Fibroblast of pulmonary artery (primary cell): ENCODE measurements at regions not wholly inside any gene's neighbourhood (a gene's known extent, or its start where the extent isn't known, plus 50 kb on each side); places are given as distances from the start of the nearest gene placed in this dataset.

Experiments
- DNase-seq: peaks from one replicate; pipeline ENCODE4 v3.0.0-alpha.2; 2010; ENCODE audit warnings: low read depth
- H3K4me3 ChIP-seq: replicated peaks from 2 replicates; pipeline ENCODE4 v1.5.1; 2011; ENCODE audit warnings: low read depth, mild to moderate bottlenecking, control low read depth, low read length, moderate library complexity
- TF ChIP-seq, protein P1 (sequence below): IDR thresholded peaks from 2 replicates; pipeline ENCODE4 v1.5.1; 2011; ENCODE audit warnings: mild to moderate bottlenecking, control low read depth, low read length, inconsistent platforms; ENCODE audit errors: missing control alignments

DNA sequence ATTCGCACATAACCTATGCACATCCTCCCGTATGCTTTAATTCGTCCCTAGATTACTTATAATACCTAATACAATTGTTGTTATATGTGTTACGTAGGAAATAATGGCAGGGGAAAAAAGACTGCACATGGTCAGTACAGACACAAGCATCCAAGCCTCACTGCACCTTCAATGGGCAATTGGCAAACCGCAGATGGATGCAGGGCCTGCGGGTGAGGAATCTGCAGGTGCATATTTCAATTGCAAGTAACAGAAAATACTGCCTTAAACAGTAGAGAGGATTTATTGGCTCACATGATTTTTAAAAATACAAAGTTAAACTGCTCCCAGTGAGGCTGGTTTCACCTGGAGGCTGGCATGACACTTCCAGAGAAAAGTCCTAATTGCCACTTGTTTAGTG lies 142.1 kb upstream of the MLN start:
- no peak for DNase-seq
- TF ChIP-seq, protein P1, sequence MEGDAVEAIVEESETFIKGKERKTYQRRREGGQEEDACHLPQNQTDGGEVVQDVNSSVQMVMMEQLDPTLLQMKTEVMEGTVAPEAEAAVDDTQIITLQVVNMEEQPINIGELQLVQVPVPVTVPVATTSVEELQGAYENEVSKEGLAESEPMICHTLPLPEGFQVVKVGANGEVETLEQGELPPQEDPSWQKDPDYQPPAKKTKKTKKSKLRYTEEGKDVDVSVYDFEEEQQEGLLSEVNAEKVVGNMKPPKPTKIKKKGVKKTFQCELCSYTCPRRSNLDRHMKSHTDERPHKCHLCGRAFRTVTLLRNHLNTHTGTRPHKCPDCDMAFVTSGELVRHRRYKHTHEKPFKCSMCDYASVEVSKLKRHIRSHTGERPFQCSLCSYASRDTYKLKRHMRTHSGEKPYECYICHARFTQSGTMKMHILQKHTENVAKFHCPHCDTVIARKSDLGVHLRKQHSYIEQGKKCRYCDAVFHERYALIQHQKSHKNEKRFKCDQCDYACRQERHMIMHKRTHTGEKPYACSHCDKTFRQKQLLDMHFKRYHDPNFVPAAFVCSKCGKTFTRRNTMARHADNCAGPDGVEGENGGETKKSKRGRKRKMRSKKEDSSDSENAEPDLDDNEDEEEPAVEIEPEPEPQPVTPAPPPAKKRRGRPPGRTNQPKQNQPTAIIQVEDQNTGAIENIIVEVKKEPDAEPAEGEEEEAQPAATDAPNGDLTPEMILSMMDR: no peak
- H3K4me3 ChIP-seq: no peak overlapping the region

DNA sequence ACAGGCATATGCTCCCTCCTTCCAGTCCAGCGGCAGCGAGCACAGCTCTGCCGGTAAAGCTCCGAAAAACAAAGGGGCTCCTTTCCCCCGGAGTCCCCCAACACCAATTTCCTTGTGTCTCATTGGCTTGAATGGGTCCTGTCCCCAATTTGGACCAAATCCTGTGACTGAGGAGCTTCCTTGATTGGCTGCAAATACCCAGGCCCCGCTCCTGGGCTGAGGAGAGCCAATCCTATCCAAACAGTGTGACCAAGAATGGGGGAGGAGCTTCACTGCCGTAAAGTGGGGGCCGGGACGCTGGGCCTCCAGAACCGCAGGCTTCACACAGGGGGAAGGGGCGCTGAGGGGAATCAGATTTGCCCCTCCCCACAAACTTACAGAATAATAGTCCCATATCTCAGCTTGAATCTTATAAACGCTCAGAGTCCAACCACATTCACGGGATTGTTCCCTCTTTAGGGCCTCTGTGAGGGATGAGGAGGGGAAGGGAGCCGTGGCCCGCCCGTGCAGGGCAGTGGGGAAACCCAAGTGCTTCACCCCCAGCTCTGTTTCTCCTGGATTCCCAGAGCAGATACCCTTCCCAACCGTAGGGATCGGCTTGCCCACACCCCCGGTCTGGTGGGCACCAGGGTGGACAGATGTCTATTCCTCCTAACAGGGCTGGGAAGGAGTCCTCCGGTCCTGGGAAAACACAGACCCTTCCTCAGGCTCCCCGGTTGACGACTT lies 141.0 kb upstream of the MLN start:
- TF ChIP-seq, protein P1: no peak
- H3K4me3 ChIP-seq: no peak overlapping the region
- DNase-seq: no peak

DNA sequence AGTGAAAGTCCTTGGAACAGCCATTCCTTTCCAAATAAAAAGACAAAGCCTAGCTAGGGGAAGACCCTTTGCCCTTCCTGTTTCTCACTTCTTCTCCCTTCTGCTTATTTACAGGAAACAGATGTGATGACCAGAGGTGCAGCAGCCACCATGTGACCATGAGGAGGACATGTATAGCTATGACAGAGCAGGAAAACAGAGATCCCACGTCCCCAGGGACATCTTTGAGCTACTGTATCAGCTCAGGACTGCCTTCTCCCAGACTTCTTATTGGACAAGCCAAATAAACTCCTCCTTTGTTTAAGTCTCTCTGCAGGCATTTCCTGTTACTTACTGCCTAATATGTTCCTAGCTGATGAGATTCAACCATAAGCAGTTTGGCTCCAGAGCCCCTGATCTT lies 133.1 kb upstream of the MLN start:
- DNase-seq: no peak
- no peak overlapping the region for H3K4me3 ChIP-seq
- TF ChIP-seq, protein P1: no peak

DNA sequence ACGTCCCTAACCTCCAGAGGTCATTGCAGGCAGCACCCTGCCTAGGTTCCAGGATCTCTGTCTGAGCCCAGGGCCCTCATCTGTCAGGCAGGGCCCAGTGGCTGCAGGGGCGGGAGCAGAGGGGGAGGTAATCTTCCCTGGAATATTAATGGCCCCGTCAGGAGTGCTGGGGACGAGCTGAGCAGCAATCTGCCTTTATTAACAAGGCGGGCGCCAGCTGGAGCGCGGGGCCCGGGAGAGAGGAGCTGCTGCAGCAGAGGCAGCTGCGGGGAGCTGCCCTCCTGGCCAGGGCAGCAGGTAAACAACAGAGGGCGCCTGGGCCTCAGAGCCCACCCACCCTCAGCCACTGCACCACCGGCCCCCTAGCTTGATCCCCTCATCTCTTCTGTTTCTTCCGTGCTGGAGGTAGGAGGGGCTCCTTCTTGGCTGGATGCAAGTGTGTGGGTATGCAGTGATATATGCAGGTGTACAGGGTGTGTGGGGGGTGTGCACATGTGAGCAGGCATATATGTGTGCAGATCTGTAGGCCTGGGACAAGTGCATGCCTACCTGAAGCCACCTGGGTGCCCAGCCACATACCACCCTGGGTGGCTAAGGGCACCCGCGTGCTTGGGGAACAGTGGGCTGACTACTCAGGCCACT lies 131.8 kb upstream of the MLN start:
- no peak overlapping the region for H3K4me3 ChIP-seq
- no peak for DNase-seq
- TF ChIP-seq, protein P1: no peak

DNA sequence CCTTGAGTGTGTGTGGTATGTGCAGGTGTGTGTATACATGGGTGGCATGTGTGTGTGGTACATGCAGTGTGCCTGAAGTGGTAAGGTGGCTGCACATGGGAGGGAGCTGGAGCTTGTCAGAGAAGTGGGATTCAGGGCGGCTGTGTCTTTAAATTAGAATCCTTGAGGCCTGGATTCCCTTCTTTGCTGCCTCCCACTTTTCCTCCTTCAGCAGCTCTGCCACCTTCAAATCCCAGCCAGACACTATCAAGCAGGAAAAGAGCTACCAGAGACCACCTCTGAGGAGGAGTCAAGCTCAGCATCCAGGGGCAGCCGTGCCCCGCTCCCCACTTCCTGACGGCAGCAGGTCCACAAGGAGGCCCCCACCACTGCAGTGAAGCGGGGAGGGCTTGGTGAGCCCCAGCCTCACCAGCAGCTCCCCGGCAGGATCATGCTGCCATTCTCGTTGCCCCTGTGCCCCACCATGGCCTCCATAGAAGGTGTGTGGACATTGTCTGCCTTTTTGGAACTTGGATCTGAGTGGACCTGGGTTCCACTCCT lies 131.0 kb upstream of the MLN start:
- no peak overlapping the region for H3K4me3 ChIP-seq
- TF ChIP-seq, protein P1: no peak
- DNase-seq: no peak

DNA sequence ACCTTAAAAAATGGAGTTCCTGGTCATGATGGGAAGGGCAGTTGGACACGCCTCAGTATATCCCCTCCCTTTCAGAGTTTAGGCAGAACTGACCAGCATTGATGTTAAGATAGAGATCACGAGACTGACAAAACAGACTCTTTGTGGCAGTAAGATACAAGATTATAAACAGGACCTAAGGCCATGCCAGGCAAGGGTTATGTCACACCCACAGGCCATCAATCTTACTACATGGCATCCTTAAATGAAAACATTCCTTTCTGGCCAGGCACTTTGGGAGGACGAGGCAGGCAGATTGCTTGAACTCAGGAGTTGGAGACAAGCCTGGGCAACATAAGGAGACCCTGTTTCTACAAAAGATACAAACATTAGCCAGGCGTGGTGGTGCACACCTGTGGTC lies 129.3 kb upstream of the MLN start:
- TF ChIP-seq, protein P1: no peak
- no peak overlapping the region for H3K4me3 ChIP-seq
- no peak for DNase-seq
